HG02610 (cell line): ENCODE measurements at regions not wholly inside any gene's neighbourhood (a gene's known extent, or its start where the extent isn't known, plus 50 kb on each side); places are given as distances from the start of the nearest gene placed in this dataset.

Experiments
- ATAC-seq: cut with Tn5 transposase; IDR thresholded peaks from one replicate; pipeline ENCODE4 v1.9.1; 2021; ENCODE audit warnings: mild to moderate bottlenecking, moderate library complexity; ENCODE audit not compliant: unreplicated experiment

DNA sequence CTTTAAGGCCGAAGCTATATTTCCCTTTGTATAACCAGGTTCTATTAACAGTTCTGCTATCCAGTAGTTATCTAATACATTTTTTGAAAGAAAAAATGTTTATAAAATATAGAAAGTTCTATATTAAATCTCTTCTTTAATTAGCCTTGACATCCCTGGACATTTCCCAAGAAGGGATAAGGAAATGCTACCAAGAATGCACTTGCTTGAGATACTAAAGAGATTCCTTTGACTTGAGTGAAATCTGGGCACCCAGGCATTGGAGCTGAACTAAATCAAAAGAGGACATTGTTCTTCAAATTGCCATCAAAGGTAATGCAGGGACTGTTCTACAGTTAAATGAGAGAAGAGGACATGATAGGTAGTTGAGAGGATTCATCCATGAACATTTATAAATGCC, 535.9 kb upstream of the FAT3 start:
- no peak for ATAC-seq

DNA sequence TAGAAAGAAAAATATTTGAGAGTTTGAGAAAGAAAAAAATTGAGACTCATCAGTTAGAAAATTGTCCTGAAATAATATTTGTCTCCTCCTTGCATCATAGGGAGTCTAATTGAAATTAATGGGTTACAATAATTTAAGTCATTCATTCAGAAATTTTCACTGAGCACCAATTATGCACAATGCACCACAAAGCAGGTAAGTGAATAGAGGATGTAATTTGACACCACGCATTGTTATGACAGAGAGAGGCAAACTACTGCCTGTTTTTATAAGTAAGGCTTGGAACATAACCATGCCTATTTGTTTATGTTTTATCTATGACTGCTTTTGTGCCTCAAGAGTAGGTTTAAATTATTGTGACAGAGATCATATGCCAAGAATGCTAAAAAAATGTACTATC, 537.9 kb upstream of the FAT3 start:
- ATAC-seq, result no peak

DNA sequence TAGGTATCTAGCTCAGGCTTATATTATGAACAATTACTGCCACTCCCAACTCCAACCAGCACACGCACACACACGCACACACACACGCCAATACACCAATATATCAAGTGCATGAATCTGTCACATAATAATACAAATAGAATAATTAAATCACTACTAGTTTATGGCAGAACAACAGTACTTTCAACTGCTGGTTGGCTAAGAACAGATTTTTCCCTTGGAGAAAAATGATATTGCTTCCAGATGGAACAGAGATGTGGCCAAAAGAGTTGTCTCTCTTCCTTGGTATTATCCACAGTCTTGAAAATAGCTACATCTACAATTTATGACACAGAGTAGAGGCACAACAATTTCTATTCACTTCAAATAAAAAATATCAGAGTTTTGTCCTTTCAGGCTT, 538.3 kb upstream of the FAT3 start:
- ATAC-seq, result no peak

DNA sequence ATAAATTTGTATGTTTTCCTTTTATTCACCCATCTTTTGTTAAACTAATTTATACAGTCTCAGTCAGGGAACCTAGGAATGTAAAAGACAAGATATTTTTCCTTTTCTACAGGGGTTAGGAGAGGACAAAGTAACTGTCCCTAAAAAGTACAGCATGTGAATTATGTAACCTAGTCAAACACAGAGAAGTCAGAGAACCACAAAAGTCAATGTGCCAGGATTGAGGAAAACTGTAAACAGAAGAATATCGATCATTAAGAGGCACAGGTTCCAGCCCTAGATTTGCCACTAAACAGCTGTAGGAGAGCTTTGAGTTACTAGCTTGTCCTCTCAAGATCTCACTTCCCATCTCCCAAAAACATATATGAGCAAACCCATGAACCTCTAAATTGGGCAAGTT, 550.9 kb upstream of the FAT3 start:
- ATAC-seq, result no peak

DNA sequence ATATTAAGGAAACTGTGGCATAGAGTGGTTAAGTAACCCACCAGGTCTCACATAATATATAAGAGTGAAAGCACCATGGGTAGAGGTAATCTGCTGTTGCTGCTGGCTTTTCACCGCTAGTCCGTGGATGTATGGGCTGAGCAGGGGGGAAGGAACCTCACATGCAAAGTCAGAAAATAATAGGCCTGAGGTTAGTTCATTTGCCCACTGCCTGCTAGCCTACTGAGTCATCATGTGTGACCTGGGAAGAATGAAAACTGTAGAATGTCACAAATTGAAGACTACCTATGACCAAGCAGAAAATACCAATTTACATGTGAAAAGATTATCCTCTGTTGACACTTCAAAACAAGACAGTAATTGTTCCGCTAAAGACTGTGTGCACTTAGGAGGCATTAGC, 560.1 kb upstream of the FAT3 start:
- no peak for ATAC-seq

DNA sequence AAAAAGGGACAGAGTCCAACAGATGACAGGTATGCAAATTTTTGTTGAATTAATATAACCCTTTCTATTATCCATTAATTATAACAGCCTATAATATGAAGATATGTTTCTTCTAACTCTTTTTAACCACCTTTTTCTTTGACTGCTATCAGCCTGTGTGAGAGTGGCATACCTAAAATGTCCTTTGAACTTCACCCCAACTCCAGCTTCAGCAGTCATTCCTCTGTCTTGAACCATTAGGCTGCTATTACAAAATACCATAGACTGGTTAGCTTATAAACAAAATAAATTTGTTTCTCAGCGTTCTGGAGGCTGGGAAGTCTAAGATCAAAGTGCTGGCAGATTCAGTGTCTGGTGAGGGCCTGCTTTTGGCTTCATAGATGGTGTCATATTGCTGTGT, 564.6 kb upstream of the FAT3 start:
- ATAC-seq, result no peak

DNA sequence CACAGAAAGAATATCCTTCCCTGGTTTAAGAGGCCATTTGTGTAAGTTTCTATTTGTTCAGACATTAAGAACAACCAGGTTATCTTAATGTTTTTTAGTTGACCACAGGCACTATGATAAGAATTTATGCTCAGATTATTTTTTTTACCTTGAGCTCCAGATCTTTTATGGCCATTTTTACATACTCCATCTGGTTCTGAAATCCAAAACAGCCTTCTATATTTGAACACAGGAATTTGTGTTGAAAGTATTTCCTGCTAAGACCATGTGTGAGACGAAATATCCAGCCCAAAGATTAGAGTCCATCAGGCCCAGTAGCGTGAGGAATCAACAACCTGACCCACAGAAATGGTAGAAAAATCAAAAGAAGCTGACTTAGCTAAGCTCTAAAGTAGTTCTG, 569.9 kb upstream of the FAT3 start:
- ATAC-seq, result no peak

DNA sequence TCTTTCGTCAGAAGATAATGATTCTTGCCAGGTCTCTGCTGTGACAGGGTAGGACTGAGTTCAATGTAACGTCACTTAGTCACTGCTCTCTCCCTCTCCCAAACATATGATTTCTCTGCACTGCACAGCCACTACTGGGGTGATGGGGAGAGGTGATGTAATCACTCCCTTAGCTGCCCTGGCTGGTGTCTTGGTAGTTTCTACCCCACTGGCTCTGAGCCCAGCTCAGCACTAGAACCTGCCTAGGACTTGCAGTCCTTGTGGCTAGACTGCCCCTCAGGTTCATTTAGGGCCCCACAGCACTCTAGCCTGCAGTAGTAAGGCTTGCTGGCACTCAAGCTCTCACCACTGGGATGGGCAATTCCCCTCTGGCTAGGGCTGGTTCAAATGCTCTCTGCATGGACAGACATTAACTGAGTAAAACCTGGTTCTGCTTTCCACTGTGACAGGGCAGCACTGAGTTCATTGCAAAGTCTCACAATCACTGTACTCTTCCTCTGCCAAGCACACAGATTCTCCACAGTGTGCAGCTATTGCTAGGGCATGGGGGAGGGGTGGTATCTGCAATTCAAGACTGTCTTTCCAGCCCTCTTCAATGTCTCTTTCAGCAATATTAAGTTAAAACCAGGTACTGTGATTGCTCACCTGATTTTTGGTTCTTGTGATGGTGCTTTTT, 571.4 kb upstream of the FAT3 start:
- no peak for ATAC-seq

DNA sequence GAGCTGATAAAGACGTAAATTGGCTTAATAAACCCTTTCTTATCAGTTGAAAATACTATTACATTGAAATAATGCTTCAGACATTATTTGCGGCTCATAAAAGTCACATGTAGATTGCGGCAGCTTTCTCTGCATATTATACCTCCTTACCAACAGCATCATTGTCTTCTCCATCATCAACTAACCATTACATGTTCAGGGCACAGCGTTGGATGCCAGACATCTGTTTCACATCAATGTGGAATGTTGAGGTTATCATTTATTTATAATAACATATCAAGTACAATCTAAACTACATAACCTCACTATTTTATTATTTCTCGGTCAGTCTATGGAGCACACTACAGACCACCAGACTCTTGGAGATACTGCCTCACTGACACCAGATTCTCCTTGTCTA, 573.8 kb upstream of the FAT3 start:
- no peak for ATAC-seq

DNA sequence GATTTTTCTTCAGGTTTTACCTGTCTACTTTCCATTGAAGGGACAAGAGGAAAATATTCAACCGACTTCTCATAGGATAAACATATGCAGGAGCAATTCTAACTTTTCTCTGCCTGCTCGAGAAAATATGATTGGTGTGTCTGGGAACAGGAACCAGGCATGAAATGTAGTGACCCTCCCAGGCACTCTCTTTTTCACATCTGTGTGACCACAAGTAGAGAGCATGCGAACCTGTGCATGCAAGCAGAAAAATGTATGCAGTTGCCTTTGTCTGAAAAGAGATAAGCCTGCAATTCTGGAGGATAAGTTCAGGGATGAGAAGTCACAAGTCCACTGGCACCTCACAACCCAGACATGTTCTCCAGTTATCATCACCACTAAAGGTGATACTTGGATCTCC, 583.5 kb upstream of the FAT3 start:
- ATAC-seq, result no peak

DNA sequence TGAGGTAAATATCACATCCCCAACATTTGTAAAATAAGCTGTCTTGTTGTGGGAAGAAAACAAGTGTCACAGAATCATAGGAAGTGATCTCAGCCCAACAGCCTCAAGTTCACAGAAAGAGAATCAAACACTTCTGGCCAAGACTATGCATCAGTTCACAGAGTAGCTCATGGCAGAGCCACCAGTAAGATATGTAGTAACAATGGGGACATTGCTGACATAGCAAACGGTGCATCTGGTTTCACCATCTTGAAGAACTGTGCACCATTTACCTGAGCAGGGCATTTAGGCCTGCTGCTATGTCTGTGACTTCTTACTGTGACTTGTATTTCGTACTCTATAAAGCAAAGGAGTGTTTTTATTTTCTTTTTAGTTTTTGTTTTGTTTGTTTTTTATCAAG, 585.3 kb upstream of the FAT3 start:
- ATAC-seq, result no peak

DNA sequence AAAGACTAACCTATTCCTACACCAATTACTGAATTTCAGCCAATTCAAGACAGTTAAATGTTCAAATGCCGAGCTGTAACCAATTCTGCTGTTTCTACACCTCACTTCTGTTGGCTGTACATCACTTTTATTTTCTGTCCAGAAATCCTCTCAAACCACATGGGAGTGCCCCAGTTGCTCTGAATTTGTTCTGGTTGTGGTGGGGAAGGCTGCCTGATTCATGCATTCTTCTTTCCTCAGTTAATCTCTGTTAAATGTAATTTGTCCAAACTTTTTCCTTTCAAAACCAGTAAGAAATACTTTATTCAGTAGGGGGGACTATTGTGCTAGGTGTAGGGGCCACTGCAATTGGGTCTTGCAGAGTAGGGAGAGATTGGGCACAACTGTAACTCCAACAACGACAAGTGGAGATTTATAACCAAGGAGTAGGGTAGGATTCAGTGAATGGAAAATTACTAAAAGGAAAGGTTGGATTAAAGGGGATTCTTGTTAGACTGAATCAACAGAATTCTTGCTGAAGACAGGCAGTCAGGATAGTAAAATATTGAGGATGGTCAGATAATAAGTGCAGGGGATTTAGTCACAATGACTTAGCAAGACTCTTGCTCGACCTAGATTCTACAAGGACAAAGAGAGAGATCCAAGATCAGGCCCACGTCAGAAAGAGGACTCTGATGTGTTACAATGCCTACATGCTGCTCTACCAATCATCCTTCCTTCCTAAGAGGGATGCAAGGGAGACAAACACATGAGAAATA, 593.5 kb upstream of the FAT3 start:
- no peak for ATAC-seq

DNA sequence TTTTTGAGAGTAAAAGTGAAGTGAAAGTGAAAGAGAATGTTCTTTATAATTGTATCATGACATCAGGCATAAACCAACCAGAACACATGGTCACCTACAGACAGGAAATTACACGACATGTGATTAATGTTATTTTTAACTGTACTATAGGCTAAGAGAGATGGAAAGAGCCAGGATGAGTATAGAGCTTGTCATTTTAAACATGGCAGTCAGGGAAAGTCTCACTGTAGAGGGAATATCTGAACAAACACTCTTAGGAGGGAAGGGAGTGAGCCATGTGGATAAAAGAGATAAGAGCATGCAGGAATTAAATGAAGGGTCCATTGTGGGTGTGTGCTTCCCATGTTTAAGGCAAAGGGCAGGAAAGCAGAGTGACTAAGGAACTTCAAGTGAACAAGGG, 599.1 kb upstream of the FAT3 start:
- ATAC-seq, result no peak

DNA sequence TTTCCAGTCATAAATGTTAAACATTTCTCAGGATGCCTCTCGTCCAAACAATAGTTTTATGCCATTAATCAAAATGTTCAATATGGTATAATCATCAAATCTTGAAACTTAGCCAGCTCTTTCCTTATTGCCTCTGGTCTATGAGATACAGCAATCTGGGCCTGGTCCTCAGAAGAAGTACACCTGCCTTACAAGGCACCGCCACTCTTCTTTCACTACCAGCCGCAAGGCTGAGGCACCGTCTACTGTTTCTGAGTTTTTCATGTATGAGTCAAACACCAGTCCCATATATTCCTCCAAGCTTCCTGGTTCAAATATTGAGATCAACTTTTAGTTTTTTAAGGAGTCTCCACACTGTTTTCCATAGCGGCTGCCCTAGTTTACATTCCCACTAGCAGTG, 600.6 kb upstream of the FAT3 start:
- no peak for ATAC-seq

DNA sequence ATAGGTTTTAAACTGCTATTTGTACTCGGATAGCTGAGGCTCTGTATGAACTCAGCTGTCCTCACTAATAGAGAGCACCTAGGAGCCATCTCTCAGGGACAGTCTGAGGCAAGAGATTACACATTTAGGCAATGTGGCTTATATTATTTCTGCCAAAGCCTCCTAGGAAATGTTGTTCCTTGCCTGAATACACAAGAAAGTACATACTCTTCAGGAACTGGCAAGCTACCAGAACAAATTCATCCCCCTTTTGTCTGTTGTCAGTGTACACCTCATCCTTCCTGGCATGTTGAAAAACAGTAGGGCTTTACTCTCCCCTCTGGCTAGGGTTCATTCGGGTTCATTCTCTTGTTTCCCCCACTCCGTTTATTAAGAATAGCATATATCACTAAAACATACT, 615.9 kb upstream of the FAT3 start:
- ATAC-seq, result no peak

DNA sequence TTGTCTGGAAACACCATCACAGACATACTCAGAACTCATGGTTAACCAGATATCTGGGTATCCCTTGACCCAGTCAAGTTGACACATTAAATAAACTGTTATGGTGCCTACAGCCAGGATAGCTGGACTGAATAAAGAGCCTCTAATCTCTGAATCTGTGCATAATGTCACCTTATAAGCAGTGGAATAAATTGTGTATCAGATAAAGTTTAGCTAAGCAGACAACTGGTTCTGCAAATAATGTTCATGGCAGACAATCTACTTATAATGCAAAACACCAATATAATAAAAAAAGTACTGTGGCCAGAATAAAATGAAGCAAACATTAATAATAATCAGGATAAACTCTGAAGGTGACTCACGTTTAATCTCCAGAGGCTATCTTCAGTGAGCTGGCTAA, 628.5 kb upstream of the FAT3 start:
- ATAC-seq, result no peak

DNA sequence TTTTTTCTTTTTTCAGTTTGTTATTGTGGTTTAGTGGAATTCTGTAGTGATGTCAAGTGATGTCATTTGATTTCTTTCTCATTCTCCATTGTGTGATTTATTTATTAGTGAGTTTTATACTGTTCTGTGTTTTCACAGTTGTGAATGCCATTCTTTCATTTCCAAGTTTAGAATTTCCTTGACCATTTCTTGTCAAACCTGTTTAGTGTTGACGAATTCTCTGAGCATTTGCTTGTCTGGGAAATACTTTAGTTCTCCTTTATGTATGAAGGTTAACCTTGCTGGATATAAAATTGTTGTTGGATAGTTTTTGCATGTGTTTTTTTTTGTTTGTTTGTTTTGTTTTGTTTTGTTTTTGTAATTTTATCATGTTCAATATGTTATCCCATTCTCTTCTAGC, 633.6 kb upstream of the FAT3 start:
- ATAC-seq, result no peak

DNA sequence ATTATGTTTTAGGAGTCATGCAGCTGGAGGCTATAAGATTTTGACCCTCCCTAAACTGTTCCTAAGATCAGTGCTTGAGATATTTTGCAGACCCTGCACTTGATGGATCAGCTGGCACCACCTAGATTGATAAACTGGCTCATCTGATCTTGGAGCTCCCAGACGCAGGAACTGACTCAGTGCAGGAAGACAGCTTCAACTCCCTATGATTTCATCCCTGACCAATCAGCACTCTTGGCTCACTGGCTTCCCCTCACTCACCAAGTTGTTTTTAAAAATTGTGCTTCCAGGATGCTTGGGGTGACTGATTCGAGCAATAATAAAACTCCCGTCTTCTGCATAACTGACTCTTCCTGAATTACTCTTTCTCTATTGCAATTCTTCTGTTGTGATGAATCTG, 637.5 kb upstream of the FAT3 start:
- ATAC-seq, result no peak

DNA sequence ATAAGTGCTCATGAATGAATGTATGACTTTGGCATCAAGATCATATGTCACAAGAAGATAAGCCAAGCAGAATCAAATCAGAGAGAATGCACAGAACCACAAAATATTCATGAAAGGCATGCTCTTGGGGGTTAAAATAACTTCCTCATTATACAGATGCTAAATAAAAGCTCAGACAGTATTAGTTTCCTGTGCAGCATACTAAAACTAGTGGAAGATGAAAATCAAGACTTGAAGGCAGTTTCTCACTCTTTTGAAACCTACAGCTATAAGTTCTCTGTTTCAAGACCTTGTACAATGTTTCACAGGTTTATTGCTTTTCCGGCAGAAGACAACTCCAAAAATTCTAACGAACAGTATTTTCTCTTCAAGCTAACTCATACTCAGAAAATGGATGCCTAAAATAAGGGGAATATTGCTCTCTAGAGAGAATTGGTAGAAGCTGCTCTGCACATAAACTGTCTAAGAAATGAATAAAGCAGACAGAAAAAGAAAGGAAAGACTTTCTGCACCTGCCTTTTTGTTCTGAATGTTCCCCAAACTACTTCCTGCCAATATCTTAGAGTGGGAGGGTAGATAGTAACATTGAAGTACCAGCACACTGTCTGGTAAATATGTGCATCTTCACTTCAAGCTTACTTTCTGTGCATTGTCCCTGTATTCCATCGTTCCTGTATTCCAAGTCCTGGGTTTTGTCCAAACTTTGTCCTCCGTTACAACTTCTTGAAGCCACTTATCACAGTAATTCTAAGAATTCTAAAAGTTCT, 639.4 kb upstream of the FAT3 start:
- ATAC-seq, result no peak

DNA sequence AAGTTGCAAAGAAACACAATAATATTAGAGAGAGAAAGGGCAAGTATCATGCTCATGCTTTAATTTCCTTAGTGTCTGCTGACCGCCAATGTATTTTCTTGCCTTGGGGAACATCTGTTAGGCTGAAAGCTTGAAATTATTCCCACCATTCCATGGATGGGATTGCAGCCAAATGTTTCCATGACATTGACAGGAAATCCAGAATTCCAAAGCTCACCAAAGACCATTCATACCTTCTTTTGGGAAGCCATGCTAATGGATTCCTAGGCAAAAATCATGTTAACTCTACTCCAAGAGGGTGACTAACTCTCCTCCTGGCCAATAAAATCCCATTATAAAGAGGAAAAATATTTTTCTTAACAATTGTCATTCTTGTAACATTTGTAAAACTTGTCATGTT, 661.4 kb upstream of the FAT3 start:
- no peak for ATAC-seq

DNA sequence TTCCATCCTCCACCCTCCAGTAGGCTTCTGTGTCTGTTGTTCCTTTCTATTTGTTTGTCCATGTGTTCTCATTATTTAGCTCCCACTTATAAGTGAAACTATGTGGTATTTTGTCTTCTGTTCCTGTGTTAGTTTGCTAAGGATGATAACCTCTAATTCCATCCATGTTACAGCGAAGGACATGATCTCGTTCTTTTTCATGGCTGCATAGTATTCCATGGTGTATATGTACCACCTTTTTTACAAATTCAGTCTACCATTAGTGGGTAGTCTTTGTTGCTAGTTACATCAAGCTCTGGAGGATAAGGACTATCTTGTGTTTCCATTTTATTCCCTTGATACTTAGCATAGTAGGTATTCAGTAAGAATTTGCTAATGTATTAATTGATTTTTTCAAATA, 664.2 kb upstream of the FAT3 start:
- ATAC-seq, result no peak

DNA sequence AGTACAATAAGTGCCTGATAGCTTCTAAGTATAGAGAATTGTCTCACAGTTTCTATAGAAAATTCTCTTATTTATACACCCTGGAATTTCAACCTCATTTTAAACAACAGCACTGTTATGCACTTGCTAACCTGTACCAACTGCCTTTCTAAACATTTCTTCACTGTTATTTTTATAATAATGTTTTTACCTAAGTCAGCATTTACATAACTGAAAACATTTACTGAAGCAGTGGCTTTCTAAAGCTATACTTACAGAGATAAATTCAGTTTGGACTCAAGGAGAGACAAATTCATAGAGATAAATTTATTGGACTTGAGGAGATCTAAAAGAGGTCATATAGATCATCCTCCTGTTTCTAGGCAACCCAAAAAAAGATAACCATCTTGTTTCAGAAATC, 686.6 kb upstream of the FAT3 start:
- ATAC-seq, result no peak
